ENCODE measurements at regions not wholly inside any gene's neighbourhood (a gene's known extent, or its start where the extent isn't known, plus 50 kb on each side); places are given as distances from the start of the nearest gene placed in this dataset.
"Not testable (repeated sequence)": the region's sequence is repeated elsewhere in the genome, so short reads cannot be mapped to it uniquely, and the experiment has no call there.

GRCh38 chr1:238624776-238625175 is 734.1 kb upstream of the ZP4 start:
- DNase-seq = no peak

GRCh38 chr1:238621405-238621804 is 730.7 kb upstream of the ZP4 start:
- no peak for DNase-seq

GRCh38 chr1:238619652-238620051 is 728.9 kb upstream of the ZP4 start:
- no peak for DNase-seq

GRCh38 chr1:238611406-238611805 is 720.7 kb upstream of the ZP4 start:
- no peak for DNase-seq

GRCh38 chr1:238608144-238608543 is 717.4 kb upstream of the ZP4 start:
- no peak for DNase-seq

GRCh38 chr1:238606896-238607295 is 716.2 kb upstream of the ZP4 start:
- DNase-seq = no peak

GRCh38 chr1:238606457-238606856 is 715.7 kb upstream of the ZP4 start:
- DNase-seq = no peak

GRCh38 chr1:238604357-238604756 is 713.6 kb upstream of the ZP4 start:
- DNase-seq = no peak

GRCh38 chr1:238601604-238602003 is 710.9 kb upstream of the ZP4 start:
- DNase-seq = not testable (repeated sequence)

- DNase-seq = no peak
These were observed 706.0 kb upstream of the ZP4 start for GRCh38 chr1:238596703-238597102.

GRCh38 chr1:238592621-238593020 is 701.9 kb upstream of the ZP4 start:
- no peak for DNase-seq

GRCh38 chr1:238589843-238590435 is 699.2 kb upstream of the ZP4 start:
- DNase-seq = no peak

GRCh38 chr1:238582816-238583215 is 692.1 kb upstream of the ZP4 start:
- no peak for DNase-seq

GRCh38 chr1:238581332-238581731 is 690.6 kb upstream of the ZP4 start:
- no peak for DNase-seq

GRCh38 chr1:238568735-238569134 is 678.0 kb upstream of the ZP4 start:
- no peak for DNase-seq

- no peak for DNase-seq
These were observed 671.6 kb upstream of the ZP4 start for GRCh38 chr1:238562341-238562740.

- no peak for DNase-seq
These were observed 668.0 kb upstream of the ZP4 start for GRCh38 chr1:238558746-238559145.

GRCh38 chr1:238558156-238558555 is 667.4 kb upstream of the ZP4 start:
- DNase-seq = no peak

GRCh38 chr1:238552271-238552670 is 661.5 kb upstream of the ZP4 start:
- no peak for DNase-seq

GRCh38 chr1:238549137-238549536 is 658.4 kb upstream of the ZP4 start:
- no peak for DNase-seq

- no peak for DNase-seq
These were observed 655.4 kb upstream of the ZP4 start for GRCh38 chr1:238546118-238546517.

- no peak for DNase-seq
These were observed 646.9 kb upstream of the ZP4 start for GRCh38 chr1:238537641-238538040.

GRCh38 chr1:238530209-238530851 is 639.6 kb upstream of the ZP4 start:
- no peak for DNase-seq

GRCh38 chr1:238517711-238518110 is 627.0 kb upstream of the ZP4 start:
- no peak for DNase-seq

GRCh38 chr1:238501290-238501689 is 610.6 kb upstream of the ZP4 start:
- DNase-seq = no peak
